ENCODE measurements at regions not wholly inside any gene's neighbourhood (a gene's known extent, or its start where the extent isn't known, plus 50 kb on each side); places are given as distances from the start of the nearest gene placed in this dataset.

DNA sequence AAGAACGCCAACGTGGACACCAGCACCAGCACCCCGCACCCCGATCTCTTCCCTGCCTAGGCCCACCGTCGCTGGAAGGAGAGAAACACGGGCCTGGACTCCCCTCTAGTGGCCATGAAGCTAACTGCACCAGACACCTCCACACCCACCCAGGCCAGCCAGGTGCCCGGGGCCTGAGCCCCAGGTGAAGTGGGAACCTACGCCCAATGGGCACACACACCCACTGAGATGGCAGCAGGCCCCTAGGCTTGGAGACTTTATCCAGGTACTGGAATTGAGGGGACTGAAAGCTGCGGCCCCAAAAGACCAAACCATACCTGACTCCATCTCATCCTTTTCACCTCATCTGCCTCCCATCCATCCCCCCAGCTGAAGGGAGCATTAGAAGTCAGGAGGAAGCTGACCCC is 81.0 kb downstream of the BUD13 start:
- TF ChIP-seq, protein P1, sequence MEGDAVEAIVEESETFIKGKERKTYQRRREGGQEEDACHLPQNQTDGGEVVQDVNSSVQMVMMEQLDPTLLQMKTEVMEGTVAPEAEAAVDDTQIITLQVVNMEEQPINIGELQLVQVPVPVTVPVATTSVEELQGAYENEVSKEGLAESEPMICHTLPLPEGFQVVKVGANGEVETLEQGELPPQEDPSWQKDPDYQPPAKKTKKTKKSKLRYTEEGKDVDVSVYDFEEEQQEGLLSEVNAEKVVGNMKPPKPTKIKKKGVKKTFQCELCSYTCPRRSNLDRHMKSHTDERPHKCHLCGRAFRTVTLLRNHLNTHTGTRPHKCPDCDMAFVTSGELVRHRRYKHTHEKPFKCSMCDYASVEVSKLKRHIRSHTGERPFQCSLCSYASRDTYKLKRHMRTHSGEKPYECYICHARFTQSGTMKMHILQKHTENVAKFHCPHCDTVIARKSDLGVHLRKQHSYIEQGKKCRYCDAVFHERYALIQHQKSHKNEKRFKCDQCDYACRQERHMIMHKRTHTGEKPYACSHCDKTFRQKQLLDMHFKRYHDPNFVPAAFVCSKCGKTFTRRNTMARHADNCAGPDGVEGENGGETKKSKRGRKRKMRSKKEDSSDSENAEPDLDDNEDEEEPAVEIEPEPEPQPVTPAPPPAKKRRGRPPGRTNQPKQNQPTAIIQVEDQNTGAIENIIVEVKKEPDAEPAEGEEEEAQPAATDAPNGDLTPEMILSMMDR (IDR thresholded peaks at IDR 0.05; ENCODE audit: low read depth, low read length), result peak; percentile 82
- TF ChIP-seq EZH2phosphoT487 (IDR thresholded peaks at IDR 0.05; ENCODE audit: low read depth), result no peak

Data from OCI-LY3 (cell line).